RPMI8226 (cell line): ENCODE measurements at regions not wholly inside any gene's neighbourhood (a gene's known extent, or its start where the extent isn't known, plus 50 kb on each side); places are given as distances from the start of the nearest gene placed in this dataset.

Experiments
- DNase-seq: peaks from one replicate; pipeline ENCODE4 v3.0.0-alpha.2; 2015

- no peak for DNase-seq
These were observed 510.6 kb downstream of the HTR7 start for GRCh38 chr10:90347239-90347638.

DNA sequence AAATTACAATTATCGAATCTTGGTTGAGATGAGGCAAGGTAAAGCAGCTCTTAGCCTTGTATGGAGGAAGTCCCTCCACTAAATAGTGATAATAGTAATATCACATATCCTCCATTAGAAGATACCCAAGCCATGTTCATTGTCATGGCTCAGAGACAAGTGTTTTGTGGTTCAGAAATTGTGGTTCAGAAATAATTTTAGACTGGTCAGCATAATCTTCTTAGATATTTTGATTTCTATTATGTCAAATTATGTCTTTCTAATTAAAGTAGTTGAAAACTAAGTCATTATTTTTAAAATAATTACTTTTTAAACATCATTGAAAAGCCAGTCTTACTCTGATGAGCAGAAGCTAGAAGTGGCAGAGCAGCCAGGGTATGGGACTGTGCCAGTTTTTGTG is 507.7 kb downstream of the HTR7 start:
- no peak for DNase-seq

DNA sequence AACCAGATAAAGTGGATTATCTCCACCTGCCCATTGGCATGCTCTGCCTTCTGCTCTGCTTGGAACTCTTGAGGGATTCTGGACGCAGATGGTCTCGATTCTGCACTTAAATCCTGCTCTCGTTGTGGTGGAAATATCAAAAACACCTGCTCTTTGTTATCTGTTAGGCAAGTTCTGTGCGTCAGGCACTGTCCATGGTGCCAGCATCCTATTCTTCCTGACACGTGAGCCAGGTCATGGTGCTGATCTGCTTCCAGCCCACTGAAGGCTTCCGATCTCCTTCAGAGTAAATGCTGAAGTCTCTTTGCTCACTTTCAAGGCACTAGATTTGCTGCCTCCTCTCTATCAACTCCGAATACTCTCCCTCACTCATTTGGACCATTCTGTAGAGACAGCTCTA is 505.6 kb downstream of the HTR7 start:
- no peak for DNase-seq

GRCh38 chr10:90354914-90355313 is 502.9 kb downstream of the HTR7 start:
- no peak for DNase-seq

- no peak for DNase-seq
These were observed 493.9 kb downstream of the HTR7 start for GRCh38 chr10:90363799-90364483.

DNA sequence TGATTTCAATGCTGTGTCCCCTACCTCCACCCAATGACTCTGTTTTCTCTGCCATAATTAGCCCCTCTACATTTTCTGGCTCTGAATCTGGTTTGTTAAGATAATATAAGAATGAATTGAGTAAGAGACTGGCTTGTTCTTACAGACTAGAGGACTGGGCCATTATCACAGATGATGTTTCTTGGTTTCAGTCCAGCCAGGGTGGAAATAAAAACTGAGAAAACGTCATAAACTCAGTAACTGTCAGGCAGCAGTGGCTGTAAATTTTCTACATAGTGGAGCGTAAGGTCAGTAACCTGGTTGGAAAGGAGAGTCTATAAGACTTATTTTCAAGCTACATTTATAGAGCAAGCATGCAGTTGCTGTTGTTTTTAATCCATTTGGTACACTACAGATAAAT is 485.4 kb downstream of the HTR7 start:
- no peak for DNase-seq

GRCh38 chr10:90373911-90374310 is 483.9 kb downstream of the HTR7 start:
- DNase-seq, result no peak

DNA sequence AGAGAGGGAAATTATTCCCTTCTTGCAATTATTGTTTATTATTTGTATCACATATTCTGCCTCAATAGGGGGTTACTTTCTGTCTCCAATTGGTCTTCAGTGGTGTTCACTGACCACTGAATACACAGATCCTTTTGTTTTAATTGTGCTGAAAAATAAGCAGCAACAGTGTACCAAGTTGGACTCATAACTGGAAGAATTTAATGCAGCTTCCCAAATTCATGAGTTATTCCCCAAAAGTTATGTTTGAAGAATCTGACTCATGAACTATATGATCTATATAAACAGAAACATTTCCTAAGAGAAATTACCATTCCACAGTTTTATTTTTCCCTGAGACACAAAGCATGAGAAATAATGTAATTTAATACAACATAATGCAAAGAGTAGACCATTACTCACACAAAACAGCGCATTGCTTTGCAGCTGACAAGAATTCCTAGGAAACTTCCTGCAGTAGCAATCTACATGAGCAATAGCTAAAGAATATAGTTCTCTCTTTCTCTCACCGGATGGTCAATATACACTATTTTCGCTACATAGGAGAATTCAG is 479.2 kb downstream of the HTR7 start:
- DNase-seq, result no peak

- DNase-seq, result no peak
These were observed 476.4 kb downstream of the HTR7 start for GRCh38 chr10:90381468-90381867.

- no peak for DNase-seq
These were observed 468.0 kb downstream of the HTR7 start for GRCh38 chr10:90389876-90390275.

DNA sequence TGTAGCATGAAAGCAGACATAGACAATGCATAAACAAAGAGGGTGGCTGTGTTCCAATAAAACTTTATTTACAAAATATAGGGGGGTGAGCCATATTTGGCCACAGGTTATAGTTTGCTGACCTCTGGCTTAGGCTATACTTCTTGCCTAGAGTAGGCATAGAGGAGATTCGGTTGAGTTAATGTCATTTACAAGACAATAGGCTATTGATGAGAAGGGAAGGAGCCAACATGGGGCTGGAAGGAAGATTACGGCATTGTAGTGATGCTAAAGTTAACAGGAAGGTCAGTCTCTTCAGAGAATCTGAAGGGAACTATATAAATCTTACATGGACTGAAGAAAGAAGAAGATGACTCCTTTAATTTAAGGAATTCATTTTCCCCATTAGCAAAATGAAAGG is 463.5 kb downstream of the HTR7 start:
- no peak for DNase-seq

DNA sequence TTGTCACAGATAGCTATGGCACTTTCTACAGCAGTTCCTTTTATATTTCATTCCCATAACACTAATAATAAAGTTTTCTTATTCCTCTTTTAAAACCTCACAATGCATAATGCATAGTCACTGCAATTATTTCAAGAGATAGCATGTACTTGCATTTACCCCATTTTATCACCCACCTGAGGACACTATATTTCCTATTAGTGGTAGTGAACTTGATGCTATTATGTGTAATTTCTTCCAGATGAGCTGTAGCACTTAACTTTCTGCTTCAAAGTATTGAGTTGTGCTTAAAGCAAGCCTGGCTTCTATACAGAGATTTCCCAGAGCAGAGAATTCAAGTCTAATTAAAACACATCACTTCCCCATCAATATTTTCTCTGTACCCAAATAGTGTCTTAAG is 461.1 kb downstream of the HTR7 start:
- no peak for DNase-seq

DNA sequence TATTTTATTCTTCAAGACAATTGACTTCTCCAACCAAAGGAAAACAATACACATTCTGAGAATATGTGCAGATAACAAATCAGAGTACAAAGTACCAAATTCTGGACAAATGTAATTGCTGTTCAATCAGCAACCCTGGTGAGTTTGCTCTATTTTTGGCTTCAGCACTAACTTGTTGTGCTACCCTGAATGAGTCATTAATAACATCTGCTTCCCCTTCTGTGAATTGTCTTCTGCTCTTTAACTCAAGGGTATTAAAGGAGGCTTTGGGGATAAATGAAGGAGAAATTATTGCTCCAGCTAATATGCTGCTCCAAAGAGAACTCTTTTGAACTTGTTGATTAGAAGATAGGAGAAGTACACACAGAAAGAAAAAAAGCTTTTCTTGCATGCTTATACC is 459.3 kb downstream of the HTR7 start:
- DNase-seq, result no peak

DNA sequence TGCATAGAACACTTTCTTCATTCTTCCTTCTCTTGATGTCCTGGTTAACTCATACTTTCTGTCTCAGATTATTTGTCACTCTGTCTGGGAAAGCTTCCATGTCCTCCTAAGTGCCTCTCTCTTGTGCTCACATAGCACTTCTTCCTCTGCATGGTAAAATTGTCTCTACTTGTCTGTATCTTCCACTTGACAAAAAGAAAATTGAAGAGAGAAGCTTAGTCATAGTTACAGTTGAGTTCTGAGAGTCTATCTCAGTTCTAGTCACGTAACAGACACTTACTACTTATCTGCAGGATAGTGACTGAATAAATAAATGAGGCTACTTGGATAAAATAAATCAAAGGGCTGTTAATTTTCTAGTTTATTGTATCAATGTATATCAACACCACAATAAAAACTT is 458.1 kb downstream of the HTR7 start:
- DNase-seq, result no peak

DNA sequence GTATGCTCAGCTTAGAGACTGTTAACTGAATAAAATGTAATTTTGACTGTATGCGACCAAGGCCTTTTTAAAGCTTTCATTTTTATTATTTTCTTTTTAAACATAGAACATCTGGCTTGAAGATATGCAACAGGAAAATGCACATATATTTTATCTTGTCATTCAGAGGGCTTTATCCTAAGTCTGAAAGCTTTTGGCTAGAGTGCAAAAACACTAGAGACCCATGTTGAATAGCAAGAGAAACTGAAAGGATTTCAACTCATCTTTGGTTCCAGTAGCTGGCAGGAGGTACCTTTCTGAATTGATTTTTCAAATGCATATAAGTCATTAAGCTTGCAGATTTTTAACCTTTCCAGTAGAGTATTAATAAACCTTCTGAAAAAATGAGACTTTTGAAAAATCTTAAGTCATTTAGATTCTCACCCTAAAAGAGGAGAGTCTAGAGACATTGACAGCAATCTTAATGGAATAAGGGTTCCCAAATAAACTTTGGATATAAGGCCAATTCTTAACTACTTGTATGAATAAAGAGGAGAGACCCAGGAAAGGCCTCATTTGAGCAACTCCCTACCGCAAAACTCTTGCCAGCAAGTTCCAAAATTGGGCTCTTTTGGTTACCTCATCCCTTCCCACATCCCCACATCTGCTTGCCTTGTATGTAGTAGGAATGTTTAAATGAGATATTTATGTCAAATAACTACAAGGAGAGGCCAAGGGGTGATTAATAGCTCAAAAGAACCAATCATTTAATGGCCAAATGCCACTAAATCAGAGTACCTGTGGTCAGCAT is 454.4 kb downstream of the HTR7 start:
- no peak for DNase-seq

GRCh38 chr10:90407131-90407530 is 450.7 kb downstream of the HTR7 start:
- no peak for DNase-seq

GRCh38 chr10:90407851-90408250 is 450.0 kb downstream of the HTR7 start:
- no peak for DNase-seq

DNA sequence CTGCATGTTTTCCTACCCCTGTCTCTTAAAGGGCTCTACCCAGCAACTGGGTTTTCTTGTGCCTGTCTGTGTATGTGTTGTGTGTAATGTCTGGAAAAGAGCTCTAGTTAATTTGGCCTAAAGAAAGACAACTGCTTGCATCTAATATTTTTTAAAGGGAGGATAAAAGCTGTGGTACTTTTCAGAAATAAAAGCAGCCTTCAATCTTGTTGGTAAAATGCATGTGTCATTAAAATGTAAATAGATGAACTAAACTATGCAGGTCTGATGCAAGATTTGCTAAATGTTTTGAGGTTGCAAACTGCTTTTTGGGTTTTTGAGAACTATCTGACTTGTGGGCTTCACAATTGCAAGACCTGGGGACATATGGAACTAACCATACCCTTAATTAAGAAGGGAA is 445.3 kb downstream of the HTR7 start:
- DNase-seq, result no peak

DNA sequence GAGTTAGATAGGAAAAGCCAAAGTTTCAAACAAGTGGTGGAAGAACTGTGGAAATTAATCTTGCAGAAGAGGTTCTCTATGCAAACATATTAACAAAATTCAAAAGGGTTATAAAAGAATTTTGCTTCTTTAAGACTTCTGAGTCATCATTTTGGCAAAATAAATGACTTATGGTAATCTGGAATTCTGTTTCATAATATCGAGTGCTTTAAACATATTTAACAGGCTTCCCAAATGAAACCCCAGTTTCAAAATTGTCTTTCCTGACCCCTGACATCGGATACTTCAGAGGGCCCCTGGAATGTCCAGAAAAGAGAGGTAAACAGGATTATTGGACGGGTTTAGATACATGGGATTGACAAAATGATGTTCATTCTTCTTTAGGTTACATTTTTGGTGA is 444.6 kb downstream of the HTR7 start:
- DNase-seq, result no peak

- DNase-seq, result no peak
These were observed 442.9 kb downstream of the HTR7 start for GRCh38 chr10:90414926-90415325.

GRCh38 chr10:90417029-90417428 is 440.8 kb downstream of the HTR7 start:
- no peak for DNase-seq

DNA sequence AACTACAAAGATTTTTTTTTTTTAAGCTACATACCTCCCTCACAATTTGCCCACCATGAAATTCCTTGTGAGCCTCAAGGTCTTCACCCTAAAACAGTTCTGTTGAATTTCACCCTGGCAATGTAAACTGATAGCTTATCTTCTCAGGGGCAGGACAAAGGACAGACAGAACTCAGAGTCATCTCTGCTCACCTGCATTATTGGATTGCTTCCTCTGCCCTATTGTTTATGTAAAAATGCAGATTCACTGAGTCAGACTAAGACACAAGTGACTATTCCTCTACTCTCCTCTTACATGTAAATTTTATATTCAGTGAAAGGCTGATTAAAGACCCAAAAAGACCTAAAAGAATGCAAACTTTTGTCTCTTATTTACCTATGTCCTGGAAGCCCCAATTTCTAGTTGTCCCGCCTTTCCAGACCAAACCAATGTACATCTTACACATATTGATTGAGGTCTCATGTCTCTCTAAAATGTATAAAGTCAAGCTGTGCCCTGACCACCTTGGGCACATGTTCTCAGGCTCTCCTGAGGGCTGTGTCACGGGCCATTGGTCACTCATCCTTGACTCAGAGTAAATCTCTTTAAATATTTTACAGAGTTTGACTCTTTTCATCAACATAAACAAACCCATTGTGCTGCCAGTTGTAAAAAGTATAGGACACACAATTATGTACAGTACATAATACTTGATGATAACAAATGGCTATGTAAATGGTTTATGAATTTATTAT is 440.2 kb downstream of the HTR7 start:
- no peak for DNase-seq

- DNase-seq, result no peak
These were observed 438.8 kb downstream of the HTR7 start for GRCh38 chr10:90418869-90419652.
